MCF 10A (cell line): ENCODE measurements at regions not wholly inside any gene's neighbourhood (a gene's known extent, or its start where the extent isn't known, plus 50 kb on each side); places are given as distances from the start of the nearest gene placed in this dataset.

Experiments used
- BruUV-seq: library from RNA; stranded (reverse); fragments of 400-500 nt; replicated peaks from 2 replicates; lab custom pipeline; 2021; lab: Mats Ljungman, UMichigan
- CTCF ChIA-PET: fragments of 300-600 bp; sonication (Branson Sonifier 250); formaldehyde crosslinking; extraction: SDS; loops from one replicate; lab custom pipeline; 2021; ENCODE audit warnings: antibody characterized with exemption, inconsistent platforms; lab: Yijun Ruan, JAX
- POLR2A ChIA-PET: fragments of 300-600, 350-650 bp; sonication (Branson Sonifier 250); formaldehyde crosslinking; extraction: SDS; loops from one replicate; lab custom pipeline; 2020; ENCODE audit warnings: antibody characterized with exemption, inconsistent platforms; lab: Yijun Ruan, JAX
- DNase-seq: peaks from one replicate; pipeline ENCODE4 v3.0.0-alpha.2; 2018; ENCODE audit not compliant: unreplicated experiment
- H3K27ac Mint-ChIP-seq: one replicate; pipeline ENCODE4 v1.8.0; 2022; ENCODE audit warnings: mild to moderate bottlenecking, low read depth, mixed read lengths; ENCODE audit not compliant: unreplicated experiment
- H3K27me3 Mint-ChIP-seq: one replicate; pipeline ENCODE4 v1.8.0; 2022; ENCODE audit warnings: mixed read lengths; ENCODE audit not compliant: insufficient read depth, unreplicated experiment
- H3K36me3 Mint-ChIP-seq: one replicate; pipeline ENCODE4 v1.8.0; 2022; ENCODE audit warnings: mild to moderate bottlenecking, moderate library complexity, mixed read lengths; ENCODE audit not compliant: insufficient read depth, unreplicated experiment
- H3K4me1 Mint-ChIP-seq: one replicate; pipeline ENCODE4 v1.8.0; 2022; ENCODE audit warnings: mixed read lengths; ENCODE audit not compliant: insufficient read depth, unreplicated experiment
- H3K4me3 Mint-ChIP-seq: one replicate; pipeline ENCODE4 v1.8.0; 2022; ENCODE audit warnings: mild to moderate bottlenecking, moderate library complexity, mixed read lengths; ENCODE audit not compliant: unreplicated experiment
- H3K9me3 Mint-ChIP-seq: one replicate; pipeline ENCODE4 v1.8.0; 2022; ENCODE audit warnings: mixed read lengths; ENCODE audit not compliant: unreplicated experiment
- CTCF ChIP-seq: fragments of 200-600 bp; IDR thresholded peaks from one replicate; pipeline ENCODE4 v1.8.0; 2022; ENCODE audit warnings: antibody characterized with exemption, mild to moderate bottlenecking; ENCODE audit not compliant: unreplicated experiment
- intact Hi-C: fragments of 100-400 bp; cut with micrococcal nuclease; formaldehyde crosslinking; loops from 2 replicates; pipeline ENCODE4 v1.14.1; 2022

GRCh38 chr5:69030358-69031062 is 63.3 kb upstream of the SLC30A5 start:
- H3K4me1 Mint-ChIP-seq = peaks cover 15% of the 10 kb centered on the region
- intact Hi-C loops = no loop called here
- TF ChIP-seq CTCF = no peak
- H3K27me3 Mint-ChIP-seq = peaks cover 19% of the 10 kb centered on the region
- ChIA-PET POLR2A (interaction anchor here (1.2 kb wide), 1 partner anchor 12 kb away, joined by 5 read pairs; no protein-coding TSS in a partner anchor), CTCF (interaction anchor here (0.6 to 2.9 kb wide), 5 partner anchors 12 to 262 kb away, joined by 3 to 13 read pairs (median 3); no protein-coding TSS in a partner anchor)
- H3K36me3 Mint-ChIP-seq = no peaks in the 10 kb centered on the region
- DNase-seq = no peak
- no peak overlapping the region for H3K4me3 Mint-ChIP-seq
- H3K27ac Mint-ChIP-seq = no peak overlapping the region
- no TSS peak for BruUV-seq
- H3K9me3 Mint-ChIP-seq = no peaks in the 10 kb centered on the region

GRCh38 chr5:69032009-69032408 is 61.8 kb upstream of the SLC30A5 start:
- no TSS peak for BruUV-seq
- no peaks in the 10 kb centered on the region for H3K9me3 Mint-ChIP-seq
- H3K4me3 Mint-ChIP-seq = no peak overlapping the region
- H3K27me3 Mint-ChIP-seq = peaks cover 19% of the 10 kb centered on the region
- H3K27ac Mint-ChIP-seq = no peak overlapping the region
- ChIA-PET CTCF (interaction anchor here (1.2 to 1.5 kb wide), 2 partner anchors 9 to 11 kb away, joined by 5 to 12 read pairs; no protein-coding TSS in a partner anchor), POLR2A (interaction anchor here (0.7 kb wide), 1 partner anchor 481 kb away, joined by 4 read pairs; no protein-coding TSS in a partner anchor)
- no peak for DNase-seq
- no peak for TF ChIP-seq CTCF
- intact Hi-C loops = no loop called here
- no peaks in the 10 kb centered on the region for H3K36me3 Mint-ChIP-seq
- H3K4me1 Mint-ChIP-seq = peaks cover 15% of the 10 kb centered on the region

GRCh38 chr5:69033690-69034089 is 60.1 kb upstream of the SLC30A5 start:
- Mint-ChIP-seq H3K9me3 (no peaks in the 10 kb centered on the region), H3K4me1 (peaks cover 15% of the 10 kb centered on the region), H3K27ac (peak overlapping the region; percentile 58), H3K4me3 (no peak overlapping the region), H3K27me3 (peaks cover 19% of the 10 kb centered on the region), H3K36me3 (no peaks in the 10 kb centered on the region)
- intact Hi-C loops = no loop called here
- ChIA-PET CTCF (interaction anchor here (0.6 to 2.1 kb wide), 2 partner anchors 9 to 534 kb away, joined by 3 to 4 read pairs; no protein-coding TSS in a partner anchor), POLR2A (no interaction called here)
- no peak for TF ChIP-seq CTCF
- peak; percentile 34 for DNase-seq
- no TSS peak for BruUV-seq

- Mint-ChIP-seq H3K4me1 (peaks cover 15% of the 10 kb centered on the region), H3K36me3 (no peaks in the 10 kb centered on the region), H3K4me3 (no peak overlapping the region), H3K9me3 (no peaks in the 10 kb centered on the region), H3K27ac (no peak overlapping the region), H3K27me3 (peaks cover 17% of the 10 kb centered on the region)
- no peak for DNase-seq
- no peak for TF ChIP-seq CTCF
- CTCF ChIA-PET = interaction anchor here (1.3 to 2.1 kb wide), 2 partner anchors 11 to 50 kb away, joined by 3 to 4 read pairs; no protein-coding TSS in a partner anchor
- intact Hi-C loops = no loop called here
- POLR2A ChIA-PET = interaction anchor here (0.7 kb wide), 1 partner anchor 730 kb away, joined by 4 read pairs; no protein-coding TSS in a partner anchor
- BruUV-seq = no TSS peak
Observed at GRCh38 chr5:69034898-69035297, 58.9 kb upstream of the SLC30A5 start.
